GM11168 (cell line): ENCODE measurements at regions not wholly inside any gene's neighbourhood (a gene's known extent, or its start where the extent isn't known, plus 50 kb on each side); places are given as distances from the start of the nearest gene placed in this dataset.

Experiments used
- in situ Hi-C: fragments of 300-500 bp; cut with MboI; formaldehyde crosslinking; loops from one replicate; pipeline ENCODE4 v1.12.0; 2022; ENCODE audit warnings: low sequenced_read_pairs; ENCODE audit not compliant: unreplicated experiment

DNA sequence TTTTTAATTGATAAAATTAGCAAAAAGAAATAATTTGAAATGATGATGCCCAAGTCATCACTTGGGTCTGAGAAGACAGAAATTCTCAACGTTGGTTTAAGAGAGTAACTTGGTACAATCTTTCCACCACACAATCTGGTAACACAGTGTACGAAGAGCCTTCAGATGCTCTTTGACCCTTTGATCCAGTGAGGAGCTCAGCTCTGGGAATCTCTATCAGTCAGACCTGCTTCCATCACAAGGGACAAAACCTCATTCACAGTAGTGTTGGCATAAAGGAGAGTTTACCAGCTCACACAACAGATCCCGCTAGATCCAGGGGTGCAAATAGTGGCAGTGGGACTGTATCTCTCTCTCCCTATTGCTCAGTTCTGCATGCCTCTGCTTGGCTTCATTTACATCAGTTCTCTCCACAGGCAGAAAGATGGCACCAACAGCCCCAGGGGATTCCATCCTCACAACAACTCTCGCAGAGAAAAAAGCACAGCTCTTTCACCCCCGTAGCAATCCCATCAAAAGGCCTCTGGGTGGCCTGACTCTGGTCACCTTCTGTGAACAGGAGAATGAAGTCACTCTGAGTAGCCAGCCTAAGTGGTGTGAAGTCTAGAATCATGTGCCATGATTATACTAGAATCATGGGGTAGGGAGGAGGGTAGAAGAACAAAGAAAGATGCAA lies 119.7 kb downstream of the ZNF281 start:
- in situ Hi-C loops = loop anchor here (25.0 kb wide), 1 partner anchor 603 kb away; no protein-coding TSS in a partner anchor

GRCh38 chr1:200288226-200288625 lies 121.6 kb downstream of the ZNF281 start:
- in situ Hi-C loops = loop anchor here (10.0 to 25.0 kb wide), 2 partner anchors 197 to 601 kb away; no protein-coding TSS in a partner anchor

DNA sequence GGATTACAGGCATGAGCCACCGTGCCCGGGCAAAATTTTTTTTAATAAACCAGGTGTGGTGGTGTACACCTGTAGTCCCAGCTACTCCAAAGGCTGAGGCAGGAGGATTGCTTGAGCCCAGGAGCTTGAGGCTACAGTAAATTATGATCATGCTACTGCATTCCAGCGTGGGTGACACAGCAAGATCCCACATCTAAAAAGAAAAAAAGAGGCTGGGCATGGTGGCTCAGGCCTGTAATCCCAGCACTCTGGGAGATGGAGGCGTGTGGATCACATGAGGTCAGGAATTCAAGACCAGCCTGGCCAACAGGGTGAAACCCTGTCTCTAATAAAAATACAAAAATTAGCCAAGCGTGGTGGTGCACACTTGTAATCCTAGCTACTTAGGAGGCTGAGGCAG lies 125.6 kb downstream of the ZNF281 start:
- in situ Hi-C loops = loop anchor here (10.0 to 25.0 kb wide), 2 partner anchors 201 to 597 kb away; no protein-coding TSS in a partner anchor

DNA sequence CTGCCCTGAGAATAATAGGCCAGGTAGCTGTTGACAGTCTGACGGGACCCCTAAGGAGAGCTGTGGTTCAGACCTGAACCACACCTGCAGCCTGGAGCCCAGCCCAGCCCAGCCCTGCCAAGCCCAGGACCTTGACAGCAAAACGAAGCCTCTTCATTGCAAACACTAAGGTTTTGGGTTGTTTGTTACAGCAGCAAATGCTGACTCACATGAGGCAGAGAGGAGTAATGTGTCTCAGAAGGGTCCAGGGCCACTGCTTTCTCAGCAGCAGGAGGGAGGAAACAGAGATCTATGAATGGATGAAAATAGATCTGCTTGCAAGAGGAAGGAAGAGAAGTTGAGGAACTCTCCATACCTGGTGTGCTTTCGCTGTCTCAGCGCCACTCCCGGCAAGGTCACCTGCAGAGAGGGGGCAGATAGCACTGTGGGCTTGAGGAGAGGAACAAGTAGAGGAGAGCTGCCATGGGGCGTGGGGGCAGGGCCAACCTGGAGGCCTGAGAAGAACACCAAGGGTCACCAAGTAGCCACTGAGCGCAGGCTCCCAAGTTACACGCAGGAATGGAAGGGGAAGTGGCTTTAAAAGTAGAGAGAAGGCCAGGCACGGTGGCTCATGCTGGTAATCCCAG lies 127.2 kb downstream of the ZNF281 start:
- in situ Hi-C loops = loop anchor here (10.0 to 25.0 kb wide), 2 partner anchors 202 to 595 kb away; no protein-coding TSS in a partner anchor

GRCh38 chr1:200281201-200281835 lies 128.5 kb downstream of the ZNF281 start:
- in situ Hi-C loops = loop anchor here (10.0 to 25.0 kb wide), 2 partner anchors 203 to 594 kb away; no protein-coding TSS in a partner anchor

- in situ Hi-C loops = loop anchor here (10.0 to 25.0 kb wide), 2 partner anchors 205 to 593 kb away; no protein-coding TSS in a partner anchor
These were observed 129.9 kb downstream of the ZNF281 start for GRCh38 chr1:200279810-200280411.

DNA sequence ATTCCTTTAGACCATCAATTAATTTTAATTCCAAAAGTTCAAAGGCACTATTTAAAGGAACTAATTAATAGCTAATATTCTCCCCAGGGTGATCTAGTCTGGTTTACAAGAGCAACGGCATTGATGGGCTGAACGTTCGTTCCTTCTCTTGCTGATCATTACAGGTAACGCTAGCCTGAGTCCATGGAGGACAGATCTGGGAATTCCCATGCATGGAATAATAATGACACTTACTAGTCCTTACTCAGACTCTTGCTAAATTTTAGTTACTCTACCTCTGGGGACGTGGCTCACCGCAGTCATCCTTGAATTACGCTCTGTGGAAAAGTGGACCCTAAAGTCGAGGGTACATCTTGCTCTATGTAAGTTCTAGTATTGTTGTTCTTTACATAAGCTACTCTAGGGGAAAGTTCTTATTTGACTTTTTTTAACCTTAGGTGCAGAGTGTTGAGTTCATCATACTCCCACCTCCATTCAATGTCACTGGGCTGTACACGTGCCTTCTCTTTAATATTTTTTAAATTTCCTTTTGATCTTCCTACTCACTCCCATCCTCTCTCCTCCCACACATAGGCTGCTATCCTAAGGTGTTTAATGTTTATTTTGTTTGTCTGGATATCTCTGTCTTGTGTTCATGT lies 133.9 kb downstream of the ZNF281 start:
- in situ Hi-C loops = loop anchor here (25.0 kb wide), 1 partner anchor 589 kb away; no protein-coding TSS in a partner anchor

DNA sequence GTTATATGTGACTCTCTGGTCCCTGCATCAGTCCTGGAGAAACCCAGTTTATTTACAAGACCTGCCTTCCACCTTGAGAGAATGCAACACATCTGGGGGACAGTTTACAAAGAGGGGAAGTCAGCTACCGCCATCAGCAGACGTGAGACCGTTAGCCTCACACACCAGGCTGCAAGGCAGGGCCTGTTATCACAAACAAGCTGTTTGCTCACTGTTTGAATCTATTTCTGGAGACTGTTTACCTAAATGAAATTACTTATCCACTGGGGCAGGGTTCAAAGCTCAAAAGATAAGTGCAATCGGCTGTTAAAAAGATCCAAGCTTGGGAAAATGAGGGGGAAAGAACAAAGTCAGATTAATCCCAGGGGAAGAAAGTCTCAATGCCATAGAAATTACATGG lies 134.4 kb downstream of the ZNF281 start:
- in situ Hi-C loops = loop anchor here (25.0 kb wide), 1 partner anchor 588 kb away; no protein-coding TSS in a partner anchor

DNA sequence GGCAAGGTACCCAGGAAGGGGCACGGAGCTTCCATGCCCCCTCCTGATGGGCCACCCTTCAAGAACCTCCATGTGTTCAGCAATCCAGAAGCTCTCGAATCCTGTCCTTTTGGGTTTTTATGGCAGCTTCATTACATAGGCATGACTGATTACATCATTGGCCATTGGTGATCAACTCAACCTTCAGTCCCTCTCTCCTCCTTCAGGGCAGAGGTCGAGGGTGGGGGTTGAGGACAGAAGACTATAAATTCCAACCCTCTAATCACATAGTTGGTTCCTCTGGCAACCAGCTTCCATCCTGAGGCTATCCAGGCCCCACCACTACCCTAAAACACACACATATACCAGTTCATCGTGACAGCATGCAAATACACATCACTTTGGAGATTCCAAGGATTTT lies 135.7 kb downstream of the ZNF281 start:
- in situ Hi-C loops = no loop called here

GRCh38 chr1:200272481-200273068 lies 137.3 kb downstream of the ZNF281 start:
- in situ Hi-C loops = no loop called here

DNA sequence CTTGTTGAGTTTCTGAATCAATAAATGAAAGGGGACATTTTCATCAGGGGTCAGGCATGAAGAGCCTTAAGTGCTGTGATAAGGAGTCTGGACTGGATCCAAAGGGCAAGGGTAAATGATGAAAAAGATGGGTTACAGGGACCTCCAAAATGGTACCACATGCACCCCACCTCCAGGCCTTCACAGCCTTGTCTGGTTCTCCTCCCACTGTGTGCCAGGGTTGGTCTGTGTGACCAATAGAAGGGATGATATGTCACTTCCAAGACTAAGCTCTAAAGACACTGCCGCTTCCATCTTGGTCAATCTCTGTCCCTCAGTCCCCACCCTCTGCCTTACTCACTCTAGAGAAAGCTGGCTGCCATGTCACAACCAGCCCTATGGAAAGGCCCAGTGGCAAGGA lies 140.6 kb downstream of the ZNF281 start:
- in situ Hi-C loops = no loop called here

DNA sequence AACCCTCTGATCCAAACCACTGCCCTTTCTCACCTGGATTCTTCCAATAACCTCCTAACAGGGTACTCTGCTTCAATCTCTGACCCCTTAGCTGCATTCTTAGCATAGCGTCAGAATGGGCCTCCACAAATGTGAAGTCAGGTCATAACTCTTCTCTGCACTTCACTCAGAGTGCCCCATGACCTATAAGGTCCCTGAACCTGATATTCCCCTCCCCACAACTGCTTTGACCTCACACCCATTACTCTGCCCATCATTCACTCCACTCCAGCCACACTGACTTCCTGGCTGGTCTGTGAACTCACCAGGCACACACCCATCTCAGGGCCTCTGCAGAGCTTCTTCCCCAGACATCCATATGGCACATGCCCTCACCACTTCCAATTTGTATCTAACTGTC lies 141.9 kb downstream of the ZNF281 start:
- in situ Hi-C loops = no loop called here

DNA sequence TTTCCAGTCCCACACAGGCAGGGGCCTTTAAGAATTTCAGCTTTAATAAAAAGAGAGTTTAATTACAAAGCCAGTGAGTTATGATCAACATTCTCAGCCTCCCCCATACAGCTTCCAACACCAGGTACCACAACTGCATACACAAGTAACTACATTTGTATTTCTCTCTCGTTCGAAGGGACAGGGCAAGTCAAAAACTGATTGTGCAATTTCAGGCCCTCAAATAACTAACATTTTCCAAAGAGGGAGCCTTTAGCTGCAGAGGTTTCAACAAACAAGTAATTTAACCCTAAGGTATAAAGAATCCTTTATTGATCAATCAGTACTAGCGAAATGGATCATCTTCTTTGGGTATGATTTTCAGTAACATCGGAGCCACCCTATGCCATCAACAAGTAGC lies 142.4 kb downstream of the ZNF281 start:
- in situ Hi-C loops = no loop called here

DNA sequence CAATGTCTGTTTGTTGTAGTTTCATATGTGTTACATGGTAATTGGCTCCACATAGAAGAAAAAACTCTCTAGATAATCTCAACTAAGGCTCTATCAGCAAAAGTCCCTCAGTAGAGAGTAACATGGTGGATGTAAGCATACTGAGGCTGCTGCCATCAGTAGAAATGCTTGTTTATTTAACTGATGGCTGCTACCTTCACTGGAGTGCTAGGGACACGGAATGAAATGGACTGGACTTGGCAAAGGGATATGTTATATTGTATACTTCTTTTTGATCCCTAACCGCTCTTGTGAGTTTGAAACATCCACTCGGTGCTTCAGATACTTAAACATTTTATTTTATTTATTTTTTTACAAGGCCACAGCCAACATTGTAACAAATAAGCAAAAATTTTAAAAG lies 143.0 kb downstream of the ZNF281 start:
- in situ Hi-C loops = no loop called here

- in situ Hi-C loops = no loop called here
These were observed 144.0 kb downstream of the ZNF281 start for GRCh38 chr1:200265881-200266280.

DNA sequence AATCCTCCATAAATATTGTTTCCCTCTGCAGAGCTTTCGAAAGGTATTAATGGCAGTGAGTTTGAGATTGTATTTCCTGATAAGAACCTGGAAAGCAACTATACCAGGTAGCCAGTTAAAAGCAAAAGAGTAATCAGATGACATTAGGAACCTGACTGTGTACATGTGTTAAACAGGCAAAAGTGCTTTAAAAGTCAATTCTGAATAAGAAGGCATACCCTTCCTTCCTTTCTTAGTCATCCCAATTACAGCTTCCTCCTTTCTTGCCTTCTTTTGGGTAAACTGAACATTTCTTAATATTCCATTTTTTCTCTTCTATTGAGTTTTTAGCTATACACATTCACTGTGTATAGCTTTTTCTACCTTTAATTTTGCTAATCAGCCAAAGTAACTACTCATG lies 144.7 kb downstream of the ZNF281 start:
- in situ Hi-C loops = no loop called here

- in situ Hi-C loops = no loop called here
These were observed 146.6 kb downstream of the ZNF281 start for GRCh38 chr1:200263203-200263602.

DNA sequence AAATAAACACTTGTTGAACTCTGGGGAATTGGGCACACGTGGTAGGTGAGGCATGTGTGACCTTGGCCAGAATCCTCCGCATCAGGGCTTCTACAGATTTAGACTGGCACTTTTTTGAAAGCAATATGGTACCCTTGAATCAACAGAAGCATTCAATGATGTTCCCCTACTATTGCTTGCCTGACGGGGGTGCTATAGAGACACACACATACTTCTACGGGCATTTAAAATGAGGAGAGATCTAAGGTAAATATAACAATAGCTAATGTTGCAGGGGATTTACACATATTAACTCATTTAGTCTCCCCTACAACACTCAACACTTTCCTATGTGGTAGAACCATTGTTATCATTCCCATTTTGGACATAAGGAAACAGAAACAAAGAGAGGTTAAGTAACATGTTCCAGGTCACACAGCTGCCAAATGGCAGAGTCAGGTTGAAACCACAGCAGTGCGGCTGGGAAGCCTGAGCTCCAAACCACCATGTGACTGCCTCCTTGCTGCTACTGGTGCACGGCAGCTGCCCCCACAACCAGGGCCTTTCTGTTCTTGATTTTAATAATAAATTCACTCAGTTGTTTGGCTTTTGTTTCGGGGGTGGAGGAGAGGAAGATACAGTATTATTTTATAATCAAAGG lies 147.4 kb downstream of the ZNF281 start:
- in situ Hi-C loops = no loop called here

DNA sequence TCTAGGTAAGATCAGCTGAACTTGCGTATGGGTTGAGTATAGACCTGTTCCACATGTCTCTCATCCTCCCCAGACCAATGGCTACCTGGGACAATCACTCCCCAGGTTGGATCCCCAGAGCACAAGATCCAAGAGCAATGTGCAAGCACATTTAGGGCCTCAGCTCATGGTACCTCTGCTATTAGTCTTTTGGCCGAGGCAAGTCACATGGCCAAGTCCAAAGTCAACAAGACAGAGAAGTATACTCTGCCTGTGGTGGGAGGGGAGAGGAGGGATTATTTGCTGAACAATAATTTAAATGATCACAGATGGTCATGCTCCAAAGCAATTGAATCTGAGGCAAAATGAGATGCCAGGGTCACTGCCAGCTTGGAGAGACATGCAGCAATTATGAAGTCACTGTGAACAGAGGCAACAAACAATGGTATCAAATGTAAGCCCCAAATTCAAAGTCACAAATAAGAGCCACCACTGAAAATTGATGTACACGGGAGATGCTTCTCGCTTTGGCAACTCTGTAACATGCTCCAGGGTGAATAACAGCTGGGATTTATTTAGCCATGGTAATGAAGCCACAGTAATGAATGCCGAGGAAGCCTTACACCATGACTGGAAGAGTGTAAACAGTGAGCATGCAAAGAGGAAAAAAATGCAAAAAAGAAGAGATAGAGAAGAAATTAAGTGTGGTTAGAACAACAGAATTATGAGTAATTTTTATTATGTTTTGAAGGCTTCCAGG lies 149.1 kb downstream of the ZNF281 start:
- in situ Hi-C loops = no loop called here
